H9 (cell line): ENCODE measurements at regions not wholly inside any gene's neighbourhood (a gene's known extent, or its start where the extent isn't known, plus 50 kb on each side); places are given as distances from the start of the nearest gene placed in this dataset.

Source experiments
- DNase-seq: peaks from one replicate; pipeline ENCODE4 v3.0.0-alpha.2; 2017
- H2AFZ ChIP-seq: one replicate; pipeline ENCODE4 v1.6.1; 2013; ENCODE audit warnings: mild to moderate bottlenecking, low read length, control low read depth, moderate library complexity
- H2AK5ac ChIP-seq: 2 replicates; pipeline ENCODE4 v1.6.1; 2013; ENCODE audit warnings: low read length, control low read depth, mixed read lengths; ENCODE audit not compliant: insufficient read length
- H2BK120ac ChIP-seq: one replicate; pipeline ENCODE4 v1.6.1; 2013; ENCODE audit warnings: low read depth, mild to moderate bottlenecking, low read length, control low read depth, inconsistent platforms; ENCODE audit not compliant: poor library complexity, severe bottlenecking
- H2BK12ac ChIP-seq: 2 replicates; pipeline ENCODE4 v1.6.1; 2013; ENCODE audit warnings: low read length, control low read depth, mixed read lengths, low read depth; ENCODE audit not compliant: insufficient read length
- H2BK15ac ChIP-seq: 2 replicates; pipeline ENCODE4 v1.6.1; 2013; ENCODE audit warnings: low read depth, low read length, control low read depth
- H2BK20ac ChIP-seq: one replicate; pipeline ENCODE4 v1.6.1; 2013; ENCODE audit warnings: low read depth, mild to moderate bottlenecking, low read length, control low read depth, inconsistent platforms; ENCODE audit not compliant: poor library complexity, severe bottlenecking
- H2BK5ac ChIP-seq: 2 replicates; pipeline ENCODE4 v1.6.1; 2013; ENCODE audit warnings: low read length, control low read depth, mixed read lengths; ENCODE audit not compliant: insufficient read length
- H3K14ac ChIP-seq: 2 replicates; pipeline ENCODE4 v1.6.1; 2013; ENCODE audit warnings: low read length, control low read depth; ENCODE audit not compliant: insufficient read depth
- H3K18ac ChIP-seq: 2 replicates; pipeline ENCODE4 v1.6.1; 2013; ENCODE audit warnings: low read depth, mild to moderate bottlenecking, mixed read lengths, low read length, control low read depth; ENCODE audit not compliant: insufficient read length
- H3K23ac ChIP-seq: 2 replicates; pipeline ENCODE4 v1.6.1; 2013; ENCODE audit warnings: low read length, control low read depth, mixed read lengths, low read depth; ENCODE audit not compliant: insufficient read length
- H3K23me2 ChIP-seq: 2 replicates; pipeline ENCODE4 v1.6.1; 2013; ENCODE audit warnings: low read depth, mild to moderate bottlenecking, mixed read lengths, low read length, control low read depth; ENCODE audit not compliant: insufficient read length, poor library complexity, severe bottlenecking
- H3K27ac ChIP-seq: 2 replicates; pipeline ENCODE4 v1.5.1; 2013; ENCODE audit warnings: low read length, control low read depth, mixed read lengths, low read depth; ENCODE audit not compliant: insufficient read length
- H3K27me3 ChIP-seq: 2 replicates; pipeline ENCODE4 v1.6.1; 2013; ENCODE audit warnings: low read length, control low read depth, inconsistent platforms; ENCODE audit not compliant: insufficient read depth
- H3K4ac ChIP-seq: 2 replicates; pipeline ENCODE4 v1.6.1; 2013; ENCODE audit warnings: low read depth, mild to moderate bottlenecking, control low read depth, inconsistent platforms, low read length, moderate library complexity
- H3K4me1 ChIP-seq: 2 replicates; pipeline ENCODE4 v1.6.1; 2013; ENCODE audit warnings: low read length, control low read depth, inconsistent platforms; ENCODE audit not compliant: insufficient read depth
- H3K4me2 ChIP-seq: 2 replicates; pipeline ENCODE4 v1.6.1; 2013; ENCODE audit warnings: low read length, control low read depth, mixed read lengths; ENCODE audit not compliant: insufficient read length, insufficient read depth
- H3K56ac ChIP-seq: 2 replicates; pipeline ENCODE4 v1.6.1; 2013; ENCODE audit warnings: low read depth, mild to moderate bottlenecking, mixed read lengths, low read length, control low read depth; ENCODE audit not compliant: insufficient read length
- H3K79me1 ChIP-seq: 2 replicates; pipeline ENCODE4 v1.6.1; 2013; ENCODE audit warnings: low read depth, mild to moderate bottlenecking, moderate library complexity, low read length, control low read depth, inconsistent platforms; ENCODE audit not compliant: insufficient read depth, poor library complexity, severe bottlenecking
- H3K79me2 ChIP-seq: 2 replicates; pipeline ENCODE4 v1.6.1; 2013; ENCODE audit warnings: low read length, control low read depth, inconsistent platforms; ENCODE audit not compliant: insufficient read depth
- H3K9ac ChIP-seq: 2 replicates; pipeline ENCODE4 v1.6.1; 2013; ENCODE audit warnings: low read length, control low read depth, mixed read lengths; ENCODE audit not compliant: insufficient read length; ENCODE audit errors: extremely low read depth
- H3K9me3 ChIP-seq: one replicate; pipeline ENCODE4 v1.6.1; 2013; ENCODE audit warnings: low read depth, low read length, inconsistent platforms; ENCODE audit not compliant: control insufficient read depth
- H3T11ph ChIP-seq: one replicate; pipeline ENCODE4 v1.6.1; 2013; ENCODE audit warnings: mild to moderate bottlenecking, low read length, control low read depth, inconsistent platforms
- H4K20me1 ChIP-seq: one replicate; pipeline ENCODE4 v1.6.1; 2013; ENCODE audit not compliant: control insufficient read depth, insufficient read length, insufficient read depth
- H4K5ac ChIP-seq: 2 replicates; pipeline ENCODE4 v1.6.1; 2013; ENCODE audit warnings: low read depth, mild to moderate bottlenecking, mixed read lengths, low read length, control low read depth; ENCODE audit not compliant: insufficient read length
- H4K8ac ChIP-seq: replicated peaks from 2 replicates; pipeline ENCODE4 v1.6.1; 2013; ENCODE audit warnings: low read length, control low read depth, mixed read lengths, low read depth; ENCODE audit not compliant: insufficient read length
- H4K91ac ChIP-seq: 2 replicates; pipeline ENCODE4 v1.6.1; 2013; ENCODE audit warnings: low read depth, mild to moderate bottlenecking, moderate library complexity, mixed read lengths, low read length, control low read depth; ENCODE audit not compliant: insufficient read length
- H3K27ac Mint-ChIP-seq, 3 experiments: 2 replicates in 2 of 3; 3 replicates in 1 of 3; pipeline ENCODE4 v1.8.0; 2020 to 2021; ENCODE audit warnings: mixed read lengths in 3 of 3, mild to moderate bottlenecking in 1 of 3, moderate library complexity in 1 of 3
- H3K27me3 Mint-ChIP-seq: 2 replicates; pipeline ENCODE4 v1.8.0; 2021; ENCODE audit warnings: low read depth, mild to moderate bottlenecking, moderate library complexity, mixed read lengths
- H3K36me3 Mint-ChIP-seq, 3 experiments: 2 replicates in 2 of 3; 3 replicates in 1 of 3; pipeline ENCODE4 v1.8.0; 2020 to 2021; ENCODE audit warnings: low read depth in 3 of 3, mixed read lengths in 3 of 3; ENCODE audit not compliant: insufficient read depth in 1 of 3
- H3K4me1 Mint-ChIP-seq, 2 experiments: 2 replicates each; pipeline ENCODE4 v1.8.0; 2020; ENCODE audit warnings: mixed read lengths in 2 of 2
- H3K4me3 Mint-ChIP-seq, 2 experiments: 2 replicates in 1 of 2; 3 replicates in 1 of 2; pipeline ENCODE4 v1.8.0; 2020 to 2021; ENCODE audit warnings: mild to moderate bottlenecking in 2 of 2, mixed read lengths in 2 of 2, moderate library complexity in 1 of 2
- H3K9me3 Mint-ChIP-seq, 2 experiments: 2 replicates in 1 of 2; 3 replicates in 1 of 2; pipeline ENCODE4 v1.8.0; 2020; ENCODE audit warnings: mild to moderate bottlenecking in 2 of 2, mixed read lengths in 2 of 2, moderate library complexity in 1 of 2
- CTCF ChIP-seq: fragments of 200-600 bp; sonication (generic); conservative IDR thresholded peaks from 3 replicates; pipeline ENCODE4 v1.8.0; 2021; ENCODE audit warnings: antibody characterized with exemption, mild to moderate bottlenecking
- WGBS: extraction: QIAGEN DNeasy Blood & Tissue Kit; methylation state at CpG from one replicate; pipeline ENCODE4 v1.1.7; 2013; ENCODE audit warnings: missing lambda C conversion rate, low lambda C conversion rate, mixed read lengths; ENCODE audit not compliant: insufficient read length; ENCODE audit errors: extremely low coverage; 5-methylcytosine and 5-hydroxymethylcytosine counted together

GRCh38 chr6:134795691-134796090 lies 154.2 kb downstream of the ALDH8A1 start:
- Mint-ChIP-seq H3K27me3 (no peaks in the 10 kb centered on the region), H3K9me3 (peaks cover 23 to 24% of the 10 kb centered on the region in 2 experiments), H3K4me1 (peaks cover 9 to 12% of the 10 kb centered on the region in 2 experiments), H3K4me3 (no peak overlapping the region), H3K27ac (peak overlapping the region in 1 of 3 experiments; percentile 18; a peak in 1 of 7 replicates), H3K36me3 (peaks cover 11 to 20% (median 14%) of the 10 kb centered on the region in 3 experiments)
- Histone ChIP-seq H3K79me1 (no peaks in the 10 kb centered on the region), H3T11ph (no peak overlapping the region), H2BK5ac (no peak overlapping the region), H2BK15ac (no peak overlapping the region), H2BK20ac (no peak overlapping the region), H2BK120ac (no peak overlapping the region), H3K4me2 (no peak overlapping the region), H2BK12ac (no peak overlapping the region), H3K27me3 (no peaks in the 10 kb centered on the region), H3K4me1 (no peaks in the 10 kb centered on the region), H3K9me3 (no peaks in the 10 kb centered on the region), H3K4ac (no peak overlapping the region), H4K8ac (no peak overlapping the region), H3K18ac (no peak overlapping the region), H4K5ac (no peak overlapping the region), H3K9ac (no peak overlapping the region), H3K27ac (no peak overlapping the region), H4K91ac (no peak overlapping the region), H4K20me1 (no peaks in the 10 kb centered on the region), H3K23ac (no peak overlapping the region), H3K79me2 (no peaks in the 10 kb centered on the region), H2AK5ac (no peak overlapping the region), H3K23me2 (no peaks in the 10 kb centered on the region), H3K14ac (no peak overlapping the region), H3K56ac (no peak overlapping the region), H2AFZ (no peak overlapping the region)
- DNase-seq, result no peak
- no CpG with 5 or more reads among the region's 1 CpG for WGBS
- TF ChIP-seq CTCF, result no peak
